SU-DHL-6 (cell line): ENCODE measurements at regions not wholly inside any gene's neighbourhood (a gene's known extent, or its start where the extent isn't known, plus 50 kb on each side); places are given as distances from the start of the nearest gene placed in this dataset.

Experiments
- H2AFZ ChIP-seq: fragments of 200-600 bp; sonication (generic); 2 replicates; pipeline ENCODE4 v1.6.1; 2014; ENCODE audit warnings: low read depth, mild to moderate bottlenecking, moderate library complexity, mixed read lengths, antibody characterized with exemption, low read length; ENCODE audit not compliant: severe bottlenecking
- H3F3A ChIP-seq: fragments of 200-600 bp; shearing (Covaris generic); 2 replicates; pipeline ENCODE4 v1.6.0; 2016; ENCODE audit warnings: antibody characterized with exemption, mild to moderate bottlenecking; ENCODE audit not compliant: insufficient read depth
- H3K27ac ChIP-seq: fragments of 200-600 bp; sonication (generic); 2 replicates; pipeline ENCODE4 v1.5.1; 2016; ENCODE audit warnings: low read depth, mild to moderate bottlenecking, low read length, moderate library complexity, mixed read lengths
- H3K27me3 ChIP-seq: fragments of 200-600 bp; sonication (generic), shearing (Covaris generic); 2 replicates; pipeline ENCODE4 v1.6.0; 2014; ENCODE audit warnings: mild to moderate bottlenecking, low read length
- H3K36me3 ChIP-seq: fragments of 200-600 bp; sonication (generic); 2 replicates; pipeline ENCODE4 v1.6.1; 2014; ENCODE audit warnings: mild to moderate bottlenecking, low read length, mixed read lengths
- H3K4me2 ChIP-seq: fragments of 300-600, 200-600 bp; shearing (Covaris generic), sonication (generic); 2 replicates; pipeline ENCODE4 v1.6.0; 2014; ENCODE audit warnings: low read length, low read depth, mild to moderate bottlenecking; ENCODE audit not compliant: poor library complexity, severe bottlenecking
- H3K4me3 ChIP-seq: fragments of 200-600 bp; sonication (generic); 2 replicates; pipeline ENCODE4 v1.5.1; 2014; ENCODE audit warnings: antibody characterized with exemption, low read length, mild to moderate bottlenecking, mixed read lengths; ENCODE audit not compliant: insufficient read depth, poor library complexity, severe bottlenecking
- H3K79me2 ChIP-seq: fragments of 200-600 bp; sonication (generic); 2 replicates; pipeline ENCODE4 v1.6.1; 2014; ENCODE audit warnings: mild to moderate bottlenecking, low read length, moderate library complexity; ENCODE audit not compliant: insufficient read depth
- H3K9ac ChIP-seq: fragments of 200-600 bp; sonication (generic); 2 replicates; pipeline ENCODE4 v1.7.0; 2014; ENCODE audit warnings: mild to moderate bottlenecking, low read length
- H3K9me2 ChIP-seq: fragments of 200-600 bp; sonication (generic); replicated peaks from 2 replicates; pipeline ENCODE4 v1.6.1; 2014; ENCODE audit warnings: low read length; ENCODE audit not compliant: insufficient read depth
- H3K9me3 ChIP-seq: fragments of 200-600 bp; sonication (generic); 2 replicates; pipeline ENCODE4 v1.6.1; 2014; ENCODE audit warnings: low read length, mixed read lengths; ENCODE audit not compliant: insufficient read depth
- H4K20me1 ChIP-seq: fragments of 200-600 bp; sonication (generic); 2 replicates; pipeline ENCODE4 v1.6.1; 2014; ENCODE audit warnings: low read depth, mild to moderate bottlenecking, antibody characterized with exemption, low read length, moderate library complexity, mixed read lengths
- CTCF ChIP-seq: fragments of 200-600 bp; sonication (generic); IDR thresholded peaks from one replicate; pipeline ENCODE4 v1.5.1; 2017; ENCODE audit warnings: antibody characterized with exemption, mild to moderate bottlenecking, low read length, moderate library complexity; ENCODE audit not compliant: insufficient read depth, poor library complexity, severe bottlenecking
- EZH2phosphoT487 ChIP-seq: fragments of 200-600 bp; sonication (generic), shearing (Covaris generic); conservative IDR thresholded peaks from 2 replicates; pipeline ENCODE4 v1.6.1; 2018; ENCODE audit warnings: mild to moderate bottlenecking, antibody characterized with exemption, low read length, moderate library complexity, mixed read lengths

- Histone ChIP-seq H3K27me3 (no peaks in the 10 kb centered on the region), H3K9ac (no peak overlapping the region), H2AFZ (no peak overlapping the region), H3K79me2 (no peaks in the 10 kb centered on the region), H3K9me3 (no peaks in the 10 kb centered on the region), H3F3A (no peaks in the 10 kb centered on the region), H3K9me2 (no peaks in the 10 kb centered on the region), H3K4me3 (no peak overlapping the region), H3K36me3 (no peaks in the 10 kb centered on the region), H3K4me2 (no peak overlapping the region), H4K20me1 (no peaks in the 10 kb centered on the region), H3K27ac (no peak overlapping the region)
- TF ChIP-seq CTCF (no peak), EZH2phosphoT487 (no peak)
Measured at GRCh38 chr1:30191154-30191702, 532.2 kb downstream of the MATN1 start.

GRCh38 chr1:30190511-30191153, 532.8 kb downstream of the MATN1 start:
- Histone ChIP-seq H3K4me3 (no peak overlapping the region), H3K9ac (no peak overlapping the region), H4K20me1 (no peaks in the 10 kb centered on the region), H3K9me3 (no peaks in the 10 kb centered on the region), H3F3A (no peaks in the 10 kb centered on the region), H3K4me2 (no peak overlapping the region), H3K36me3 (no peaks in the 10 kb centered on the region), H3K27ac (no peak overlapping the region), H3K27me3 (no peaks in the 10 kb centered on the region), H2AFZ (no peak overlapping the region), H3K79me2 (no peaks in the 10 kb centered on the region), H3K9me2 (no peaks in the 10 kb centered on the region)
- TF ChIP-seq EZH2phosphoT487 (no peak), CTCF (no peak)

- Histone ChIP-seq H3K9ac (no peak overlapping the region), H2AFZ (no peak overlapping the region)
- TF ChIP-seq EZH2phosphoT487 (no peak), CTCF (no peak)
Measured at GRCh38 chr1:30189818-30190500, 533.4 kb downstream of the MATN1 start.

More at GRCh38 chr1:30189818-30190500, 533.4 kb downstream of the MATN1 start:
- H3K4me3 ChIP-seq = no peak overlapping the region
- no peaks in the 10 kb centered on the region for H3K36me3 ChIP-seq
- H3F3A ChIP-seq = no peaks in the 10 kb centered on the region
- H3K27me3 ChIP-seq = no peaks in the 10 kb centered on the region
- no peak overlapping the region for H3K27ac ChIP-seq
- H3K9me3 ChIP-seq = no peaks in the 10 kb centered on the region
- H3K4me2 ChIP-seq = no peak overlapping the region
- H3K9me2 ChIP-seq = no peaks in the 10 kb centered on the region
- H3K79me2 ChIP-seq = no peaks in the 10 kb centered on the region
- H4K20me1 ChIP-seq = no peaks in the 10 kb centered on the region
